ENCODE measurements at regions not wholly inside any gene's neighbourhood (a gene's known extent, or its start where the extent isn't known, plus 50 kb on each side); places are given as distances from the start of the nearest gene placed in this dataset.
"Not testable (repeated sequence)": the region's sequence is repeated elsewhere in the genome, so short reads cannot be mapped to it uniquely, and the experiment has no call there.

DNA sequence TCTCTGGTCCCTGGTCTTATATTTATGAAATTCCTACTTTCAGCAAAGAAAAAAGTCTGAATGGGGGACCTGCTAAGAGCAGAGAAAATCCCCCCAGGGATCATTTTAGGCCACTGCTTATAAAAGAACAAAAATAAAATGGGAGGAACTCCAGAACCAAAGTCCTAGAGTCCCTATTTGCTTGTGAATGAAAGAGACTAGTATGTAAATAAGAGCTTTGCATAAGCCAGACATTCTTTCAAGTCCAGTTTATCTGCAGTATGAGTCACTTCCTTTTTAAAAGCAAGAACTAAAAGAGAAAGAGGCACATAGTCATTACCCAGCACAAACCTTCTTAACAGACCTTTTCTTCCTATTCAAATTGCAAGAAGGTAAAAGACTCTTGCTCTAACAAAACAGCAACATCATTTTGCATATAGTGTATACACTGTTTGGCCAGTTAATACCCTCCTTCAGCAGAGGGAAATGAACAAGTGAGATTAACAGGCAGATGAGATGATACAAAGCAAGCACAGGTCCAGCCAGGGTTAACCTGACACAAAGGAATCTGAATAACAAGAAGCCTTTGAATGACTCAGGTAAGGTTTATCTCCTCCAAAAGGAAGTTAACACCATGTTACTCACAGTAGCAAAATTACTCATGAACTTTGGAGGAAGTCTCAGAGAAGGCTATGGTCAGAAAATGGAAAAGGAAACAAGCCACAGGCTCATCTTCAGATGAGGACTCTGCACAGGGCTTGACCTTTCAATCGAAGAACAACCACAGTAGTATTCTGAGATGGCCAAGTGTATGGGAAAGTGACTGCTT, 87.3 kb downstream of the PHLDA1 start:
- DNase-seq (ENCODE audit: low read depth) = peak; percentile 94

DNA sequence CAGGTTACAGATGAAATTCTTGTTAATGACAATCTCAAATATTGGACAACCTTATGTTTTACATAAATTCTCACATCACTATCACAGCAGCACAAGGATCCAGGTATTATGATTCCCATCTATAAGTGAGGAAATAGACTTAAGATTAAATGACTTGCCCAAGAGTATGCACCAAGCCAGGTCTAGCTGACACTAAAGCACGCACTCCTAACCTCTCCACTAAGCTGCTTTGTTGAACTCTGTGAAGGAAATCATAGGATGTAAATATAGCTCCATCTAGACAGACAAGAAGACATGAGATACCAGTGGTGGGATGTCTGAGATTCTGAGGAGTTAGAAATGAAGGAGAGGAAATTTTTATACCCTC, 87.9 kb downstream of the PHLDA1 start:
- no peak for DNase-seq (ENCODE audit: low read depth)

GRCh38 chr12:75941661-75942060, 89.9 kb downstream of the PHLDA1 start:
- not testable (repeated sequence) for DNase-seq (ENCODE audit: low read depth)

- no peak for DNase-seq (ENCODE audit: low read depth)
Measured at GRCh38 chr12:75939016-75939642, 92.4 kb downstream of the PHLDA1 start.

- DNase-seq (ENCODE audit: low read depth) = no peak
Measured at GRCh38 chr12:75938189-75938588, 93.4 kb downstream of the PHLDA1 start.

- DNase-seq (ENCODE audit: low read depth) = no peak
Measured at GRCh38 chr12:75937486-75937885, 94.1 kb downstream of the PHLDA1 start.

DNA sequence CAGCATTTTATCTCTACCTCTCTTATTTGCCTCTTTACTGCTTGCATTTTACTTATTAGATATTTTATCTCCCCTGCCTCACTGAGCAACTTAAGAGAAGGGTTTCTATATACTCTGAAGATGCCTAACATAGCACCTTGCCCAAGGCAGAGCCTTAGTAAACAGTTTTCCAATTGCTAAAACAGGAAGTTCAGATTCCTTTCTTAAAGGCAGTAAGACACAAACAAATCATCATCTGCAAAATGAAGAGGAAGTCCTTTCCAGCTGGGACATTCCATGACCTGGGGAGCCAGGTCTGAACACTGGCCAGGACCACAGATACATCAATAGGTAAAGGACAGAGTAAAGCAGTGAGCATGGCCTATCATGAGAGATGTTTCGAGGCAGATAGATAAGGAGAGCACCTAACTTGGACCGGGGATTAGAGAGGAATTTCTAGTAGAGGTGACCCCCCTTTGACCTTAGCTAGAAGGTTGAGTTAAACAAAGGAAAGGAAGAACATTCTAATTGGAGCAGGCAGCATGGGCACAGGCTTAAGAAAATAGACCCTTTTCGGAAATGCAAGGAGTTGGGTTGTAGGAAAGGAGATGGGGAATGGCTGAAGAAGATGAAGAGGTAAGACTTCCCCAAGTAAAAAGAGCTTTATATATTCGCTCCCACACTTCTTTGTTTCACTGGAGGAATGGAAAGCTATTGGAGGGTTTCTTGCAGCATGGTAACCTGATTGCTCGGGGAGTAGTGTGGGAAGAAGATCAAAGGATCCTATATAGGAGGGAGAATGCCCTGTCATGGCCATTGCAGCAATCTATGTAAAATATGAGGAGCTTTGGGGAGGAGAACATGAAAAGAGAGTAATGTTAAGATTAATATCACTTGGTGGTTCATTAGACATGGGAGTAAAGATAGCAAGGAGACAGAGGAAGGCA, 94.8 kb downstream of the PHLDA1 start:
- no peak for DNase-seq (ENCODE audit: low read depth)

GRCh38 chr12:75935539-75936242, 95.9 kb downstream of the PHLDA1 start:
- DNase-seq (ENCODE audit: low read depth) = peak; percentile 34

GRCh38 chr12:75933101-75933500, 98.5 kb downstream of the PHLDA1 start:
- peak; percentile 63 for DNase-seq (ENCODE audit: low read depth)

DNA sequence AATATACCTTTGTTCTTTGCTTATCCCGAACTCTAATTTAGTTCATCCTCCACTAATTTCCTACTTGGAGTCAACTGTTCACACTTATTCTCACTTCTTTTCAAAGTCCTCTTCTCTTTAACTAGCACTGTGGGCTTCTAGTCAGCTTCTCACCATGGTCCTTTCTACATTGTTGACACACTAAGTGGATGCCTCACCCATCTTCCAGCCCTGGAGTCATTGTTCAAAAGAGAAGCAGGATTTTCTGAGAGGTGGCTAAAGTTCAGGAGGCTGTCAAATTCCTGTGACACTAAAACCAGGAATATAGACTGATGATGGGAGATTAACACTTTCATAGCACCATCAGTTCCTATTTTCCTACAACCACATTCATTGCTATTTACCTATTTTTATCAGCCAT, 99.3 kb downstream of the PHLDA1 start:
- DNase-seq (ENCODE audit: low read depth) = no peak

DNA sequence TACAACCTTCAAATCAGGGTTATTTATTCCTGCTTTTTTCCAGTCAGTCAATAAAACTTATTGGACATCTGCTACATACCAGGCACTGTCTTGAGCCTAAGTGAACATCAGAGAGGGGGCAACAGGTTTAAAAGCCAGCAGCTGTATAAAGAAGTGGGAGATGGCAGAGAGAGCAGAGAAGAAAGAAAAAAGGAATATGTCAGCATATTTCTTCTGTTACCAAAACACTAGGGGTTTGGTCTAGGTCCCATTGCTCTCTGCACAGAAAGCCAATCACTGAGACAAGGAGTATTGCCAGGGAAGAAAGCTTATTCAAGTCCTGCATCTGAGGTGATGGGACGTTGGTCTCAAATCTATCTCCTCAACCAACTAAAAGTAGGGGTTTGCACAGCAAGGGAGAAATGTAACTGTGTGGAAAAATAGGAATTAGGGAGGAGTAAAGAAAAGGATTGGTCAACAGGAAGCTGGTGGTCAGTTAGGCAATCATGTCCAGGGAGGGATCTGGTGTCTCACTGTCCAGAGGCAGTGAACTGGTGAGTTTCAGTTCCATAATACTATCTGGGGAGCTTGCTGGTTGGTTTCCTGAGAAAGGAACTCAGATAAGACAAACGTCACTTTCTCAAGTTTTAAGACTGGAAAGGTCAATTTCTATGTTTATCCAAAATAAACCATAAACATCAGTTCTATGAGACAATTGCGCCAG, 107.5 kb downstream of the PHLDA1 start:
- peak; percentile 32 for DNase-seq (ENCODE audit: low read depth)

GRCh38 chr12:75922944-75923642, 108.5 kb downstream of the PHLDA1 start:
- no peak for DNase-seq (ENCODE audit: low read depth)

DNA sequence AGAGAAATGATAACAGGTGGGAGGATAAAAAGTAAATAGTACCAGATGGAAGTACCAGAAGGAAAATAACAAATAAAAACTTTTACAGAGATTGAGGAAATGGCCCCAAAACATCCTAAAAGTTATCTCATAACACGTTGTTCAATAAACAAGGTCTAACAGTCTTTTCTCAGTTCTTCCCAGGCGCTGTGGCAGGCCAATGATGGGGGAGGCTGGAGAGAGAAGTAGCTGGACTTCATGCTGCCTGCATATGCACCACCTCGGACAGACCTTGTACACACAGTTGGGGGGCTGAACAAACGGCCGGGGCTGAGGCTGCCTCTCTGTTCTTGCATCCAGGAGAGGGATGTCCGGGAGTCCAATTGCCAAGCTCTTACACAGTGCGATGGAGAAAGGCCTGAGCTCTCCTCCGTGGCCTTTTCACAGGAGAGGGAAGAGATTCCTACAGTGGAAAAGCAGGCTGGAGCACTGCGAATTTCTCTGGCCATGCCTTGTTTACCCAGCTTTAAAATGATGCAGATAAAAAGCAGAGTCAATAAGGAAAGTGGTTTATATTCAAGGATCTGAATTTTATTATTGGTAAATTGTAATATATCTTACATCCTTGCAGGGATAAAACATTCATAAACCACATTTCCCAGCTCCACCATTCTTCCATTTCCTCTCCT, 109.8 kb downstream of the PHLDA1 start:
- DNase-seq (ENCODE audit: low read depth) = no peak

GRCh38 chr12:75917715-75918114, 113.9 kb downstream of the PHLDA1 start:
- no peak for DNase-seq (ENCODE audit: low read depth)

GRCh38 chr12:75917083-75917482, 114.5 kb downstream of the PHLDA1 start:
- DNase-seq (ENCODE audit: low read depth) = no peak

DNA sequence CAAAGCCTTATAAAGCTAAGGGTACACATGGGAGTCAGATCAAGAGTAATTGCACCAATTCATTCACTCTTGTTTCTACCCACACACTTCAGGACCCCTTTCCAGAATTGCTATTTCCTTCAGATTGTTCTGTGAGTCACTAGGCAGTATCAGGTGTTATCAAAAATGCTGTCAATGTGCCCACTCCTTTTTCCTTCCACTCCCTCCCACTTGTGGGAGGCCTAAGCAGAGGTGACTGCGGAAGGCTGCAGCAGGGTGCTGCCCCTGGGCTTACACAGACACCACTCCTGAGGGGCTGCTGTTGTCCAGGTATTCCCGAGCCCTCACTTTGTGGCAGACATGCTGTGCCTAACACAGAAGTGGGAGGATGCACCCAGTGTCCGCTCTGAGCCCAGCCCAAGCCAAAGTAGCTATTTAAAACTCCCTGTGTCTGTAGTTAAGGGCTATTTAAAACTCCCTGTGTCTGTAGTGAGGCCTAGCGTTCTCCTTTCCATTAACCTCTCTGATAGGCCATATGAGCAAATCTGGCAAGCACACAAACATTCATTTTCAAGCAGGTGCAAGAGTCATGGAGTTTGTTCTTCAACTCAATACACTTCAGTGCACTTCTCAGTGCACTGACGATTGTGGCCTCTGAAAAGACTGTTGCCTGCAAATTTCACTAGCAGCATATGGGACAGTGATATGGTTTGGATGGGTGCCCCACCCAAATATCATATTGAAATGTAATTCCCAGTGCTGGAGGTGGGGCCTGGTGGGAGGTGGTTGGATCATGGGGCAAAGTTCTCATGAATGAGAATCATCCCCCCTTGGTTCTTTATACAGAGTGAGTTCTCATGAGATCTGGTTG, 117.8 kb downstream of the PHLDA1 start:
- DNase-seq (ENCODE audit: low read depth) = no peak

DNA sequence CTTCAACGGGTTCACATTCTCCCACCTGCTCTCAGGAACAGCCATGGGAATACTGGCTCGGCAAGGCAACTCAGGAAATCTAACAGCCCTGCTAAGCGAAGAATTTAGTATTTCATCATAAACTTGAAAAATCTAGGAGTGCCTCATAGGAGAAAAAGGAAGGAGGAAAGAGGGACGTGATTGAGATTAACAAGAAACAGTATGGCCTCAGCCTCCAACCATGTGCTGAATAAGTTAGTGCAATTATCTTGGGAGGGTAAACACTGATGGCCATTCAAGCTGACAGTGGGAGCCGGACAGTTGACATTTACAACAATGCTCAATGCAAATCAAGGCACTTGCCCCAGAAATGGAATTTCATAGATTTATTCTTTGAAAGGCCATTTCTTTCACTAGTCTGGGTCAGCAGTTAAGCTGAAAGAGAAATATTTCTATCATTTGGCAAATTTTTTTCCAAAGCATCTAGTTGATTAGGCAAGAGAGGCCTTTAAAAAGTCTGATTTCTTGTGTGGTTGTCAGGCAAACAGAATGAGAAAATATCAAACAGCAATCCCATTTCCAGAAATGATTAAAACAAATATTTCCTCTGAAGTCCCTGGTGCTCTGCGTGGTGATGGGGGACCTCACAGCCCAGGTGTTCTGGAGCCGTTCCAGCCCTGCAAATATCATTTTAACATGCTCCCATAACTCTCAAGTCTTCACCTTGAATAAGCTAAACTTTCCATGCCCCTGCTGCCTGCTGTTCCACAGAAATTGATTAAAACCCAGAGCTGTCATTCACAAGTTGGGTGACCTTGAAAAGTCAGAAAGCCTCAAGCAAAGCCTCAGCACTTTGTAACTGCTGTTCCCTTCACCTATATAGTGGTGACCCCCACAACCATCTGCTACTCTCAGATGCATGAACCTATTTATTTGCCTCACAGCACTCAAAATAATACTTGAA, 121.6 kb downstream of the PHLDA1 start:
- no peak for DNase-seq (ENCODE audit: low read depth)
